Nephron progenitor cell (in vitro differentiated cells): ENCODE measurements at regions not wholly inside any gene's neighbourhood (a gene's known extent, or its start where the extent isn't known, plus 50 kb on each side); places are given as distances from the start of the nearest gene placed in this dataset.
A peak's percentile ranks its signal among the peaks of the same experiment; 100 is the strongest.

Experiments
- DNase-seq: peaks from one replicate; pipeline ENCODE4 v3.0.0; 2021
- H3K27ac Mint-ChIP-seq: 2 replicates; pipeline ENCODE4 v1.8.0; 2021; ENCODE audit warnings: mild to moderate bottlenecking, moderate library complexity, mixed read lengths
- H3K27me3 Mint-ChIP-seq: 2 replicates; pipeline ENCODE4 v1.8.0; 2021; ENCODE audit warnings: mild to moderate bottlenecking, low read depth, mixed read lengths; ENCODE audit not compliant: poor library complexity
- H3K36me3 Mint-ChIP-seq: 2 replicates; pipeline ENCODE4 v1.8.0; 2021; ENCODE audit warnings: low read depth, mixed read lengths
- H3K4me1 Mint-ChIP-seq: 2 replicates; pipeline ENCODE4 v1.8.0; 2021; ENCODE audit warnings: mixed read lengths
- H3K4me3 Mint-ChIP-seq: 2 replicates; pipeline ENCODE4 v1.8.0; 2021; ENCODE audit warnings: mild to moderate bottlenecking, moderate library complexity, mixed read lengths
- H3K9me3 Mint-ChIP-seq: 2 replicates; pipeline ENCODE4 v1.8.0; 2021; ENCODE audit warnings: mild to moderate bottlenecking, moderate library complexity, mixed read lengths
- TF ChIP-seq, protein P1 (sequence below): fragments of 200-600 bp; sonication (generic); IDR thresholded peaks from 2 replicates; pipeline ENCODE4 v1.5.0; 2021; ENCODE audit warnings: antibody characterized with exemption

DNA sequence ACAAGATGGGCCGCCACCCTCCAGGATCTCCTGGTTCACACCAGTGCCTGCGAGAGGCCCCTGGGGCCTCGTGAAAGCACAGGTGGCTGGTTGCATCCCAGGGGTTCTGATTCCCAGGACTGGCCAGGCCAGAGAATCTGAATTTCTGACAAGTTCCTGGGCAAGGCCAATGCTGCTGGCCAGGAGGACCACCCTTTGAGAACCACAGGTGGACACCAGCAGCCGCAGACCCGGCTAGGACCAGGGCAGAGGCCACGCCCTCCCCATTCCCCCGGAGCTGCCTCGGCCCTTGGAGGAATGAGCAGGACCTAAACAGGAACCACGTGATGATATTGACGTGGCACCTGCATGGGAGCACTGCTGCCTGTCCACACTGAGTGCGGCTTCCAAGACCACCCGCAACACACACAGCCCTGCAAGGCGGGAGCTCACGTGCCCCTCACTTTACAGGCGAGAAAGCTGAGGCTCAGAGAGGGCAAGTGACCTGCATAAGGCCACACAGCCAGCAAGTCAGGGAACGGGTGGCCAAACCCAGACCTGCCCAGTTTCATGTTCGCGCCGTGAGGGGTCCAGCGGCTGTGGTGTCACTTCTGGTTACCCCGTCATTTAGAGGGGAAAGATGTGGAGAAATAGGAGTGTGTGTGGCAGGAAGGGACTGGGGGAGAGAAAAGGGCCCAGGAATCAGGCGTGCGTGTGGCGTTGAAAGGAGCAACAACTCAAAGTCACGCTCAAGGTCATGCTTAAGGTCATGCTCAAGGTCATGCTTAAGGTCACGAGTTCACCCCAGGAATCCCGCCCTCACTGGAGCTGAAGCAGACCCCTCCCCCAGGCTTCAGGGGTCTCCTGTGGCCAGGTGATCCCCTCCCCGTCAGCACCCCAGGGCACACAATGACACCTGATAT lies 105.9 kb upstream of the IER5L start:
- Mint-ChIP-seq H3K9me3 (no peaks in the 10 kb centered on the region), H3K4me1 (peaks cover 67% of the 10 kb centered on the region), H3K4me3 (no peak overlapping the region), H3K27me3 (peaks cover 9% of the 10 kb centered on the region), H3K36me3 (no peaks in the 10 kb centered on the region), H3K27ac (no peak overlapping the region)
- TF ChIP-seq, protein P1, sequence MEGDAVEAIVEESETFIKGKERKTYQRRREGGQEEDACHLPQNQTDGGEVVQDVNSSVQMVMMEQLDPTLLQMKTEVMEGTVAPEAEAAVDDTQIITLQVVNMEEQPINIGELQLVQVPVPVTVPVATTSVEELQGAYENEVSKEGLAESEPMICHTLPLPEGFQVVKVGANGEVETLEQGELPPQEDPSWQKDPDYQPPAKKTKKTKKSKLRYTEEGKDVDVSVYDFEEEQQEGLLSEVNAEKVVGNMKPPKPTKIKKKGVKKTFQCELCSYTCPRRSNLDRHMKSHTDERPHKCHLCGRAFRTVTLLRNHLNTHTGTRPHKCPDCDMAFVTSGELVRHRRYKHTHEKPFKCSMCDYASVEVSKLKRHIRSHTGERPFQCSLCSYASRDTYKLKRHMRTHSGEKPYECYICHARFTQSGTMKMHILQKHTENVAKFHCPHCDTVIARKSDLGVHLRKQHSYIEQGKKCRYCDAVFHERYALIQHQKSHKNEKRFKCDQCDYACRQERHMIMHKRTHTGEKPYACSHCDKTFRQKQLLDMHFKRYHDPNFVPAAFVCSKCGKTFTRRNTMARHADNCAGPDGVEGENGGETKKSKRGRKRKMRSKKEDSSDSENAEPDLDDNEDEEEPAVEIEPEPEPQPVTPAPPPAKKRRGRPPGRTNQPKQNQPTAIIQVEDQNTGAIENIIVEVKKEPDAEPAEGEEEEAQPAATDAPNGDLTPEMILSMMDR, result no peak
- DNase-seq, result no peak

DNA sequence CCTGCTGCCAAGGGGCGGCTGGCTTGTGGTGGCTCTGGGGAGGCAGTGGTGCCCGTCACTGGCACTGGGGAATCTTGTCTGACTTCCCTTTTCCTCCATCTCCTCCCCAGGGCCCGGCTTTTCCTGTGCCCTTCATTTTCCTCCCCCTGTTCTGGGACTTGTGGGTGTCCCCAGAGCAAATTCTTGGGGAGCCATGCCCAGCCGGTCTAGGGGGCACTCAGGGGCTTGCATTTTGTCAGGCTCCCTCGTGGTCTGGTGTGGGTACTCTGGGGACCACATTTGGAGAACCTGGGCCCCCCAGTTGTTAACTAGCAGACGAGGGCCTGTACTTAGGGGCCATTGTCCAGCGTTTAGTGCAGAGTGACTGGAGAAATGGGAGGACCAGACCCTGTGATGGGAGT lies 105.2 kb upstream of the IER5L start:
- Mint-ChIP-seq H3K36me3 (no peaks in the 10 kb centered on the region), H3K27me3 (peaks cover 9% of the 10 kb centered on the region), H3K9me3 (no peaks in the 10 kb centered on the region), H3K27ac (no peak overlapping the region), H3K4me1 (peaks cover 67% of the 10 kb centered on the region), H3K4me3 (no peak overlapping the region)
- TF ChIP-seq, protein P1, result no peak
- no peak for DNase-seq

DNA sequence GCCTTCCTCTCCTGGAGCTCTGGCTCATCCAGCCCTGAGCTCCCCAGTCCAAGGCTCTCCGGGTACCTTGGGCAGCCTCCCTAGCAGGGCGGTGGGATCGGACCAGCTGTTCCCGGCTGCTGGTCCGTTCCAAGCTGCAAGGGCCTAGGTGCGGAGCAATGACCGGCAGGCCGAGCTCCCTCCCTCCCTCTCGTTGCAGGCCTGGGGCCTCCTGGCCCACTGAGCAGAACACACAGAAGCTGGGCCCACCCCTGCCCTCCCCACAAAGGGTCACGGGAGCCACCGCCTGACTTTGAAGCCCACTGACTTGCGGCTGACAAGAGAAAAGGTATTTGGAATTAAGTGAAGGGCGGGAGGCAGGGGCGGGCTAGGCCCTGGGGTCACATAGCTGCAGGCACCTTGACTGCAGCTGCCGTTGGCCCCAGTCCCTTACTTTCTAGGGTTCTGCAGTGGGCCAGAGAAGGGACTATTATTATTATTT lies 104.7 kb upstream of the IER5L start:
- no peaks in the 10 kb centered on the region for H3K36me3 Mint-ChIP-seq
- peaks cover 9% of the 10 kb centered on the region for H3K27me3 Mint-ChIP-seq
- peaks cover 67% of the 10 kb centered on the region for H3K4me1 Mint-ChIP-seq
- H3K27ac Mint-ChIP-seq, result no peak overlapping the region
- H3K4me3 Mint-ChIP-seq, result no peak overlapping the region
- peak; percentile 35 for DNase-seq
- H3K9me3 Mint-ChIP-seq, result no peaks in the 10 kb centered on the region
- TF ChIP-seq, protein P1, result no peak

DNA sequence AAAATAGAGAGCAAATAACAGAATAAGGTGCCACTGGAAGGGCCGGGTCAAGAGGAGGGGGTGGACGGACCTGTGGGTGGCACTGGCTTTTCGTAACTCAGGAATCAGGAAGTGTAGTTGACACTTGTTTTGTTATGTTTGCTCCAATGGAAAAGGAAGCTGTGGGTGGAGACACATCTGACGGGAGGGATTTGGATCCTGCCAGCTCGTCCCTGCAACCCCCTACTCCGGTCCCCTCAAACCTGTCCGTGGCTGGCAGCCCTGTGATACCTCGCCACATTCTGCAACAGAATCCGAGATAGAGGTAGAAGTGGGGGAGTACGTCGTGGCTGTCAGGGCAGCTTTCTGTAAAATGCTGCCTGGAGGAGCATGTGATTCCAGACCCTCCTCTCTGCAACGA lies 104.2 kb upstream of the IER5L start:
- no peak for DNase-seq
- peaks cover 68% of the 10 kb centered on the region for H3K4me1 Mint-ChIP-seq

DNA sequence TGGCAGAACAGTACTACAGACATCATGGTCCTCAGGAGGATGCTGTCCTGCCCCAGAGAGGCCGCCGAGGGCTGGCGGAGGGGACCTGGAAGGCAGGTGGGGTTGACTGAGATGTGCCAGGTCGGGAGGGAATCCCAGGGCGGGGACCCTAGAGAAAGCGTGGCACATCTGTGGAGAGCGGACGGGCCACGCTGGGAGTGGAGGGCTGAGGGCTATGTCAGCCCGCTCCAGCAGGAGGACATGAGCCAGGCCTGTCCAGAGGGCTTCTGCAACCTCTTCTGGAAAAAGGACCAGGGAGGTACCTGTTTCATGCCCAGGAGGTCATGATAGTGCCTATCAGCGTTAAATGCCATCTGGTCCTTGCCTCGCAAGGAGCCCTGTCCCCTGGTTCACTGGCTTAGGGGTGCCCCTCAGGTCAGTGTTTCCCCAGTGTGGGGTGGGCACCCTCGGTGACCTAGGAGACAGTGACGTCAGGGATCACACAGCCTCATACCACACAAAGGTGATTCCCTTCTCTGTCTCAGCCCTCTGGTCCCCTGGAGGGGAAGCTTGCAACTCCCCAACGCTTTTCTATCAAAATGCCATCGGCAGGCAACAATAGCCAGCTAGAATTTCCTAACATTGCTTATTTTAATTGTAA lies 103.6 kb upstream of the IER5L start:
- H3K9me3 Mint-ChIP-seq, result no peaks in the 10 kb centered on the region
- TF ChIP-seq, protein P1, result no peak
- no peak overlapping the region for H3K4me3 Mint-ChIP-seq
- DNase-seq, result no peak
- peaks cover 13% of the 10 kb centered on the region for H3K27me3 Mint-ChIP-seq
- H3K4me1 Mint-ChIP-seq, result peaks cover 70% of the 10 kb centered on the region
- no peak overlapping the region for H3K27ac Mint-ChIP-seq
- H3K36me3 Mint-ChIP-seq, result no peaks in the 10 kb centered on the region

More for the DNA sequence above, 104.2 kb upstream of the IER5L start:
- Mint-ChIP-seq H3K27ac (no peak overlapping the region), H3K36me3 (no peaks in the 10 kb centered on the region), H3K9me3 (no peaks in the 10 kb centered on the region), H3K27me3 (peaks cover 13% of the 10 kb centered on the region), H3K4me3 (no peak overlapping the region)
- TF ChIP-seq, protein P1, result no peak
